C4-2B (cell line): ENCODE measurements at regions not wholly inside any gene's neighbourhood (a gene's known extent, or its start where the extent isn't known, plus 50 kb on each side); places are given as distances from the start of the nearest gene placed in this dataset.
"Not testable (repeated sequence)": the region's sequence is repeated elsewhere in the genome, so short reads cannot be mapped to it uniquely, and the experiment has no call there.

ENCODE experiments used
- CTCF ChIP-seq: fragments of 450-650 bp; conservative IDR thresholded peaks from 2 replicates; pipeline ENCODE4 v1.5.1; 2017; ENCODE audit warnings: mild to moderate bottlenecking
- ZFX ChIP-seq: fragments of 450-650 bp; IDR thresholded peaks from 2 replicates; pipeline ENCODE4 v1.6.1; 2017

GRCh38 chr1:149677359-149677758 is 93.7 kb downstream of the PPIAL4C start:
- not testable (repeated sequence) for TF ChIP-seq CTCF, ZFX
